Thyroid gland (tissue), 4 donors: ENCODE measurements at regions not wholly inside any gene's neighbourhood (a gene's known extent, or its start where the extent isn't known, plus 50 kb on each side); places are given as distances from the start of the nearest gene placed in this dataset.

Experiments used
- CTCF ChIP-seq, 6 experiments: fragments of 200-600 bp in 3 of 6; fragments of 450-650 bp in 3 of 6; sonication (generic) in 3 of 6; IDR thresholded peaks; one replicate each; pipeline ENCODE4 v1.5.1; 2016 to 2019; ENCODE audit warnings: antibody characterized with exemption in 6 of 6, mild to moderate bottlenecking in 2 of 6, inconsistent platforms in 1 of 6, moderate library complexity in 1 of 6
- POLR2A ChIP-seq, 2 donors: fragments of 450-650 bp; IDR thresholded peaks; one replicate each; pipeline ENCODE4 v1.6.1; 2017; ENCODE audit warnings: antibody characterized with exemption in 2 of 2, mild to moderate bottlenecking in 2 of 2, moderate library complexity in 1 of 2

DNA sequence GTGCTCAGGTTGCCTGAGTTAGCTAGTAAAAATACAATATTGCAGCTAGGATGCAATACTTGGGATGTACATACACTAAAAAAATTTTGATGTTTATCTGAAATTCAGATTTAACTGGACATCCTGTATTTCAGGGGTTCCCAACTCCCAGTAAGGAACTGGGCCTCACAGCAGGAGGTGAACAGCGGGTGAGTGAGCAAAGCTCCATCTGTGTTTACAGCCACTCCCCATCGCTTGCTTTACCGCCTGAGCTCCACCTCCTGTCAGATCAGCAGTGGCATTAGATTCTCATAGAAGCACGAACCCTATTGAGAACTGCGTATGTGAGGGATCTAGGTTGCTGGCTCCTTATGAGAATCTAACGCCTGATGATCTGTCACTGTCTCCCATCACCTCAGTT lies 285.1 kb upstream of the PROK2 start:
- TF ChIP-seq CTCF (IDR thresholded peaks at IDR 0.05) (no peak), POLR2A (IDR thresholded peaks at IDR 0.05) (no peak)
